Gastrocnemius medialis (tissue), 4 donors: ENCODE measurements at regions not wholly inside any gene's neighbourhood (a gene's known extent, or its start where the extent isn't known, plus 50 kb on each side); places are given as distances from the start of the nearest gene placed in this dataset.

Experiments
- ATAC-seq, 2 donors: fragments of 150-250 bp; one replicate each; pipeline ENCODE4 v1.9.1; 2016
- DNase-seq, 2 donors: peaks; one replicate each; pipeline ENCODE4 v3.0.0-alpha.2; 2019
- H3K27ac ChIP-seq, 4 donors: fragments of 200-600 bp; sonication (generic); 1 replicate in 1 of 4; 2 replicates in 3 of 4; pipeline ENCODE4 v1.5.1; 2016 to 2018; ENCODE audit warnings: mild to moderate bottlenecking in 2 of 4, moderate library complexity in 1 of 4
- H3K27me3 ChIP-seq, 3 donors: fragments of 200-600 bp; sonication (generic) in 2 of 3; 1 replicate in 1 of 3; 2 replicates in 2 of 3; pipeline versions ENCODE4 v1.5.1 to v1.6.0; 2016 to 2019; ENCODE audit warnings: mild to moderate bottlenecking in 1 of 3, moderate library complexity in 1 of 3
- H3K36me3 ChIP-seq, 2 donors: fragments of 200-600 bp; sonication (generic) in 1 of 2; one replicate each; pipeline ENCODE4 v1.5.1; 2017 to 2018
- H3K4me1 ChIP-seq, 2 donors: fragments of 200-600 bp; sonication (generic) in 1 of 2; one replicate each; pipeline ENCODE4 v1.5.1; 2016 to 2017; ENCODE audit warnings: mild to moderate bottlenecking in 2 of 2
- H3K4me3 ChIP-seq, 4 donors: fragments of 200-600 bp; sonication (generic) in 3 of 4; 1 replicate in 1 of 4; 2 replicates in 3 of 4; pipeline ENCODE4 v1.5.1; 2016 to 2019; ENCODE audit warnings: mild to moderate bottlenecking in 2 of 4
- H3K9me3 ChIP-seq, 3 donors: fragments of 200-600 bp; sonication (generic) in 2 of 3; 1 replicate in 1 of 3; 2 replicates in 2 of 3; pipeline ENCODE4 v1.5.1; 2016 to 2019
- CTCF ChIP-seq, 5 experiments: fragments of 450-650 bp in 3 of 5; fragments of 200-600 bp in 2 of 5; sonication (generic) in 2 of 5; IDR thresholded peaks in 4 of 5; conservative IDR thresholded peaks in 1 of 5; 1 replicate in 4 of 5; 2 replicates in 1 of 5; pipeline ENCODE4 v1.5.1; 2016 to 2019; ENCODE audit warnings: antibody characterized with exemption in 5 of 5, mild to moderate bottlenecking in 3 of 5, moderate library complexity in 3 of 5
- POLR2A ChIP-seq, 2 donors: fragments of 450-650 bp; IDR thresholded peaks; one replicate each; pipeline ENCODE4 v1.6.1; 2017; ENCODE audit warnings: antibody characterized with exemption in 2 of 2, mild to moderate bottlenecking in 2 of 2, moderate library complexity in 2 of 2
- in situ Hi-C, 4 donors: fragments of 200-750 bp; cut with MboI; loops; one replicate each; pipeline versions ENCODE4 v1.15.0 to v1.8.0; 2017; ENCODE audit warnings: low sequenced_read_pairs in 4 of 4
- intact Hi-C: fragments of 100-400 bp; cut with DNase I; formaldehyde crosslinking; loops from one replicate; pipeline ENCODE4 v1.15.1; 2023; ENCODE audit warnings: low total_unique reads

GRCh38 chr10:108132303-108132702, 967.8 kb upstream of the SORCS1 start:
- Histone ChIP-seq H3K27ac (no peak overlapping the region), H3K27me3 (no peaks in the 10 kb centered on the region), H3K4me1 (no peaks in the 10 kb centered on the region), H3K36me3 (no peaks in the 10 kb centered on the region), H3K4me3 (no peak overlapping the region), H3K9me3 (no peaks in the 10 kb centered on the region)
- no peak for TF ChIP-seq POLR2A (IDR thresholded peaks at IDR 0.05)
- TF ChIP-seq CTCF (IDR thresholded peaks at IDR 0.05 in 4 of 5, conservative IDR thresholded peaks at IDR 0.05 in 1 of 5): no peak
- DNase-seq (no peak), ATAC-seq (no peak)
- in situ Hi-C loops: no loop called here
- intact Hi-C loops: no loop called here

GRCh38 chr10:108130575-108130974, 966.1 kb upstream of the SORCS1 start:
- intact Hi-C loops: no loop called here

DNA sequence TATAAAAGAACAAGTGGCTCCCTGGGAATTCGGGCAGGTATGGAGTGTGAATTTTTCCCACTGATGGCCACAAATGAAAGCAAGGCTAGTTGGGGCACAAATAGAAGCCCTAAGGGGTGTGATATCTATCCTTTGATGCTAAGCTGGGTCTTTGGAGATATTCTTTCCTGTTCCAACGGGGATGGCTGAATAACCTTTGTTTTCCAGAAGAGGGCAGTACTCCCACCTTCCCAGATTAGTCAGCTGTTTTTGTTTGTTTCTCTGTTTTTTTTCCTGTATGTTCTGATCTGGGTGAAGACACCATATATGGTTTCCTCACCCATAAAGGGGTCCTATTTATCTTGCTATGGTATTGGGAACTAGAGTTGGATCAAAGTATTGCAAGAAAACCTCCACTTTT, 947.7 kb upstream of the SORCS1 start:
- intact Hi-C loops (no loop called here), in situ Hi-C loops (no loop called here)
- Histone ChIP-seq H3K4me1 (no peaks in the 10 kb centered on the region), H3K27me3 (no peaks in the 10 kb centered on the region), H3K27ac (no peak overlapping the region), H3K9me3 (no peaks in the 10 kb centered on the region), H3K36me3 (no peaks in the 10 kb centered on the region), H3K4me3 (no peak overlapping the region)
- ATAC-seq: no peak
- TF ChIP-seq CTCF (IDR thresholded peaks at IDR 0.05 in 4 of 5, conservative IDR thresholded peaks at IDR 0.05 in 1 of 5): no peak
- no peak for TF ChIP-seq POLR2A (IDR thresholded peaks at IDR 0.05)
- DNase-seq: no peak

More at GRCh38 chr10:108130575-108130974, 966.1 kb upstream of the SORCS1 start:
- H3K4me1 ChIP-seq: no peaks in the 10 kb centered on the region
- in situ Hi-C loops: no loop called here
- H3K36me3 ChIP-seq: no peaks in the 10 kb centered on the region
- H3K4me3 ChIP-seq: no peak overlapping the region
- DNase-seq (no peak), ATAC-seq (no peak)
- no peak overlapping the region for H3K27ac ChIP-seq
- TF ChIP-seq POLR2A (IDR thresholded peaks at IDR 0.05) (no peak), CTCF (IDR thresholded peaks at IDR 0.05 in 4 of 5, conservative IDR thresholded peaks at IDR 0.05 in 1 of 5) (no peak)
- H3K9me3 ChIP-seq: no peaks in the 10 kb centered on the region
- H3K27me3 ChIP-seq: no peaks in the 10 kb centered on the region

DNA sequence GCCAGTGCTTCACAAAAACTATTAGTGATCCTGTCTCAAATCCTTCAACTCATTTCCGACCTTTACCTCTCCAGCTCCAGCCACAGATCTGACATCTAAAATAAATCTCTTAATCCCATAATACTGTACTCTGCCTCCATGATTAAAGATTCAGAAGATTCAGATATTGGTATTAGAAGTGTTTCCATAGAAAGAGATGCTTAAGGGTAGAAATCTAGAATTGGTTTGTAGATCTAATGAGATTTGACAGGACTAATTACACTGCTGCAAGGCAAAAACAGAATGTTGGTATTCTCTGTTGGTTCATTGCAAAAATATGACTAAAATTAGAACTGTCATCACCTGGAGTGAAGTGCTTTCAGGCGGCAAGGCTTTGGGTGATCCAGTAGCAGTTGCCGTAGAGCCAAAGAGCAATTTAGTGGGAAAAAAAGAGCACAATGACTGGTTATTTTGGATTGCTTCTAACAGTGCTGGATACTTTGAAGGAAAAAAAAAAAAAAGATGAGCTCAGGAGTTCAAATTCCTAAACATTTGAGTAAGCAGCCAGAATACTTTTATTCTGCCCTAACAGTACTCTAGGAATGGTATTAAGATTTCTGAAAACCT, 940.1 kb upstream of the SORCS1 start:
- Histone ChIP-seq H3K4me1 (no peaks in the 10 kb centered on the region), H3K4me3 (no peak overlapping the region), H3K27me3 (no peaks in the 10 kb centered on the region), H3K36me3 (no peaks in the 10 kb centered on the region), H3K9me3 (no peaks in the 10 kb centered on the region), H3K27ac (no peak overlapping the region)
- TF ChIP-seq CTCF (IDR thresholded peaks at IDR 0.05 in 4 of 5, conservative IDR thresholded peaks at IDR 0.05 in 1 of 5) (no peak), POLR2A (IDR thresholded peaks at IDR 0.05) (no peak)
- in situ Hi-C loops: no loop called here
- no peak for ATAC-seq
- intact Hi-C loops: no loop called here
- no peak for DNase-seq

GRCh38 chr10:108097258-108097657, 932.8 kb upstream of the SORCS1 start:
- H3K4me3 ChIP-seq: no peak overlapping the region
- H3K36me3 ChIP-seq: no peaks in the 10 kb centered on the region
- no peak for TF ChIP-seq CTCF (IDR thresholded peaks at IDR 0.05 in 4 of 5, conservative IDR thresholded peaks at IDR 0.05 in 1 of 5)
- no peak for TF ChIP-seq POLR2A (IDR thresholded peaks at IDR 0.05)
- H3K27me3 ChIP-seq: no peaks in the 10 kb centered on the region
- H3K9me3 ChIP-seq: no peaks in the 10 kb centered on the region
- intact Hi-C loops: no loop called here
- in situ Hi-C loops: no loop called here
- ATAC-seq: no peak
- no peak overlapping the region for H3K27ac ChIP-seq
- no peaks in the 10 kb centered on the region for H3K4me1 ChIP-seq
- DNase-seq: no peak
